ENCODE measurements at regions not wholly inside any gene's neighbourhood (a gene's known extent, or its start where the extent isn't known, plus 50 kb on each side); places are given as distances from the start of the nearest gene placed in this dataset.

- no peak overlapping the region for H3K4me3 ChIP-seq (ENCODE audit: low read depth in 1 of 2, low read length in 2 of 2)
- no peaks in the 10 kb centered on the region for H3K4me1 ChIP-seq (ENCODE audit: control insufficient read depth in 1 of 2, insufficient read depth in 2 of 2, low read length in 2 of 2)
- H3K27ac ChIP-seq (ENCODE audit: low read length), result no peak overlapping the region
- H3K9me3 ChIP-seq (ENCODE audit: control insufficient read depth in 1 of 2, low read length in 2 of 2), result no peaks in the 10 kb centered on the region
- H3K27me3 ChIP-seq (ENCODE audit: low read depth, low read length), result no peaks in the 10 kb centered on the region
- no peaks in the 10 kb centered on the region for H3K36me3 ChIP-seq (ENCODE audit: control insufficient read depth in 1 of 2, insufficient read depth in 2 of 2, low read length in 2 of 2)
These were observed 596.9 kb upstream of the CDH6 start for GRCh38 chr5:30596495-30597064.

GRCh38 chr5:30594331-30594730, 599.2 kb upstream of the CDH6 start:
- Histone ChIP-seq H3K27me3 (ENCODE audit: low read depth, low read length) (no peaks in the 10 kb centered on the region), H3K36me3 (ENCODE audit: control insufficient read depth in 1 of 2, insufficient read depth in 2 of 2, low read length in 2 of 2) (no peaks in the 10 kb centered on the region), H3K27ac (ENCODE audit: low read length) (no peak overlapping the region), H3K9me3 (ENCODE audit: control insufficient read depth in 1 of 2, low read length in 2 of 2) (no peaks in the 10 kb centered on the region), H3K4me1 (ENCODE audit: control insufficient read depth in 1 of 2, insufficient read depth in 2 of 2, low read length in 2 of 2) (no peaks in the 10 kb centered on the region), H3K4me3 (ENCODE audit: low read depth in 1 of 2, low read length in 2 of 2) (no peak overlapping the region)

- no peaks in the 10 kb centered on the region for H3K36me3 ChIP-seq (ENCODE audit: control insufficient read depth in 1 of 2, insufficient read depth in 2 of 2, low read length in 2 of 2)
- no peaks in the 10 kb centered on the region for H3K4me1 ChIP-seq (ENCODE audit: control insufficient read depth in 1 of 2, insufficient read depth in 2 of 2, low read length in 2 of 2)
- H3K9me3 ChIP-seq (ENCODE audit: control insufficient read depth in 1 of 2, low read length in 2 of 2), result no peaks in the 10 kb centered on the region
- H3K4me3 ChIP-seq (ENCODE audit: low read depth in 1 of 2, low read length in 2 of 2), result no peak overlapping the region
- H3K27ac ChIP-seq (ENCODE audit: low read length), result no peak overlapping the region
- no peaks in the 10 kb centered on the region for H3K27me3 ChIP-seq (ENCODE audit: low read depth, low read length)
These were observed 600.7 kb upstream of the CDH6 start for GRCh38 chr5:30592833-30593232.

GRCh38 chr5:30581198-30581935, 612.1 kb upstream of the CDH6 start:
- H3K4me3 ChIP-seq (ENCODE audit: low read depth in 1 of 2, low read length in 2 of 2), result no peak overlapping the region
- no peaks in the 10 kb centered on the region for H3K9me3 ChIP-seq (ENCODE audit: control insufficient read depth in 1 of 2, low read length in 2 of 2)

GRCh38 chr5:30574761-30575160, 618.7 kb upstream of the CDH6 start:
- H3K9me3 ChIP-seq (ENCODE audit: control insufficient read depth in 1 of 2, low read length in 2 of 2), result no peaks in the 10 kb centered on the region
- H3K4me3 ChIP-seq (ENCODE audit: low read depth in 1 of 2, low read length in 2 of 2), result no peak overlapping the region
- H3K27me3 ChIP-seq (ENCODE audit: low read depth, low read length), result no peaks in the 10 kb centered on the region
- H3K27ac ChIP-seq (ENCODE audit: low read length), result no peak overlapping the region
- no peaks in the 10 kb centered on the region for H3K36me3 ChIP-seq (ENCODE audit: control insufficient read depth in 1 of 2, insufficient read depth in 2 of 2, low read length in 2 of 2)
- H3K4me1 ChIP-seq (ENCODE audit: control insufficient read depth in 1 of 2, insufficient read depth in 2 of 2, low read length in 2 of 2), result no peaks in the 10 kb centered on the region

More at GRCh38 chr5:30581198-30581935, 612.1 kb upstream of the CDH6 start:
- no peaks in the 10 kb centered on the region for H3K27me3 ChIP-seq (ENCODE audit: low read depth, low read length)
- no peaks in the 10 kb centered on the region for H3K36me3 ChIP-seq (ENCODE audit: control insufficient read depth in 1 of 2, insufficient read depth in 2 of 2, low read length in 2 of 2)
- H3K4me1 ChIP-seq (ENCODE audit: control insufficient read depth in 1 of 2, insufficient read depth in 2 of 2, low read length in 2 of 2), result no peaks in the 10 kb centered on the region
- H3K27ac ChIP-seq (ENCODE audit: low read length), result no peak overlapping the region

- Histone ChIP-seq H3K36me3 (ENCODE audit: control insufficient read depth in 1 of 2, insufficient read depth in 2 of 2, low read length in 2 of 2) (no peaks in the 10 kb centered on the region), H3K9me3 (ENCODE audit: control insufficient read depth in 1 of 2, low read length in 2 of 2) (no peaks in the 10 kb centered on the region), H3K27ac (ENCODE audit: low read length) (no peak overlapping the region), H3K4me3 (ENCODE audit: low read depth in 1 of 2, low read length in 2 of 2) (no peak overlapping the region), H3K27me3 (ENCODE audit: low read depth, low read length) (no peaks in the 10 kb centered on the region), H3K4me1 (ENCODE audit: control insufficient read depth in 1 of 2, insufficient read depth in 2 of 2, low read length in 2 of 2) (no peaks in the 10 kb centered on the region)
These were observed 621.2 kb upstream of the CDH6 start for GRCh38 chr5:30572279-30572678.

- H3K4me1 ChIP-seq (ENCODE audit: control insufficient read depth in 1 of 2, insufficient read depth in 2 of 2, low read length in 2 of 2), result no peaks in the 10 kb centered on the region
- H3K36me3 ChIP-seq (ENCODE audit: control insufficient read depth in 1 of 2, insufficient read depth in 2 of 2, low read length in 2 of 2), result no peaks in the 10 kb centered on the region
- no peak overlapping the region for H3K4me3 ChIP-seq (ENCODE audit: low read depth in 1 of 2, low read length in 2 of 2)
- no peaks in the 10 kb centered on the region for H3K9me3 ChIP-seq (ENCODE audit: control insufficient read depth in 1 of 2, low read length in 2 of 2)
- no peaks in the 10 kb centered on the region for H3K27me3 ChIP-seq (ENCODE audit: low read depth, low read length)
- H3K27ac ChIP-seq (ENCODE audit: low read length), result no peak overlapping the region
These were observed 631.7 kb upstream of the CDH6 start for GRCh38 chr5:30561771-30562170.

GRCh38 chr5:30551618-30552017, 641.9 kb upstream of the CDH6 start:
- Histone ChIP-seq H3K9me3 (ENCODE audit: control insufficient read depth in 1 of 2, low read length in 2 of 2) (no peaks in the 10 kb centered on the region), H3K36me3 (ENCODE audit: control insufficient read depth in 1 of 2, insufficient read depth in 2 of 2, low read length in 2 of 2) (no peaks in the 10 kb centered on the region), H3K4me1 (ENCODE audit: control insufficient read depth in 1 of 2, insufficient read depth in 2 of 2, low read length in 2 of 2) (no peaks in the 10 kb centered on the region), H3K27me3 (ENCODE audit: low read depth, low read length) (no peaks in the 10 kb centered on the region), H3K27ac (ENCODE audit: low read length) (no peak overlapping the region), H3K4me3 (ENCODE audit: low read depth in 1 of 2, low read length in 2 of 2) (no peak overlapping the region)

GRCh38 chr5:30548580-30549305, 644.7 kb upstream of the CDH6 start:
- Histone ChIP-seq H3K4me3 (ENCODE audit: low read depth in 1 of 2, low read length in 2 of 2) (no peak overlapping the region), H3K9me3 (ENCODE audit: control insufficient read depth in 1 of 2, low read length in 2 of 2) (no peaks in the 10 kb centered on the region), H3K27me3 (ENCODE audit: low read depth, low read length) (no peaks in the 10 kb centered on the region), H3K27ac (ENCODE audit: low read length) (no peak overlapping the region), H3K36me3 (ENCODE audit: control insufficient read depth in 1 of 2, insufficient read depth in 2 of 2, low read length in 2 of 2) (no peaks in the 10 kb centered on the region), H3K4me1 (ENCODE audit: control insufficient read depth in 1 of 2, insufficient read depth in 2 of 2, low read length in 2 of 2) (no peaks in the 10 kb centered on the region)

GRCh38 chr5:30540150-30540549, 653.3 kb upstream of the CDH6 start:
- Histone ChIP-seq H3K4me3 (ENCODE audit: low read depth in 1 of 2, low read length in 2 of 2) (no peak overlapping the region), H3K36me3 (ENCODE audit: control insufficient read depth in 1 of 2, insufficient read depth in 2 of 2, low read length in 2 of 2) (no peaks in the 10 kb centered on the region), H3K4me1 (ENCODE audit: control insufficient read depth in 1 of 2, insufficient read depth in 2 of 2, low read length in 2 of 2) (no peaks in the 10 kb centered on the region), H3K27me3 (ENCODE audit: low read depth, low read length) (no peaks in the 10 kb centered on the region), H3K27ac (ENCODE audit: low read length) (no peak overlapping the region), H3K9me3 (ENCODE audit: control insufficient read depth in 1 of 2, low read length in 2 of 2) (peaks cover 0 to 5% of the 10 kb centered on the region in 2 donors)

GRCh38 chr5:30539004-30539634, 654.4 kb upstream of the CDH6 start:
- Histone ChIP-seq H3K9me3 (ENCODE audit: control insufficient read depth in 1 of 2, low read length in 2 of 2) (peaks cover 0 to 7% of the 10 kb centered on the region in 2 donors), H3K27ac (ENCODE audit: low read length) (no peak overlapping the region), H3K36me3 (ENCODE audit: control insufficient read depth in 1 of 2, insufficient read depth in 2 of 2, low read length in 2 of 2) (no peaks in the 10 kb centered on the region), H3K27me3 (ENCODE audit: low read depth, low read length) (no peaks in the 10 kb centered on the region), H3K4me3 (ENCODE audit: low read depth in 1 of 2, low read length in 2 of 2) (no peak overlapping the region), H3K4me1 (ENCODE audit: control insufficient read depth in 1 of 2, insufficient read depth in 2 of 2, low read length in 2 of 2) (no peaks in the 10 kb centered on the region)

Data from muscle layer of duodenum (tissue), 2 donors.